GM21423 (cell line): ENCODE measurements at regions not wholly inside any gene's neighbourhood (a gene's known extent, or its start where the extent isn't known, plus 50 kb on each side); places are given as distances from the start of the nearest gene placed in this dataset.

ENCODE experiments used
- ATAC-seq: cut with Tn5 transposase; IDR thresholded peaks from one replicate; pipeline ENCODE4 v1.9.1; 2021; ENCODE audit warnings: mild to moderate bottlenecking, moderate library complexity; ENCODE audit not compliant: unreplicated experiment

DNA sequence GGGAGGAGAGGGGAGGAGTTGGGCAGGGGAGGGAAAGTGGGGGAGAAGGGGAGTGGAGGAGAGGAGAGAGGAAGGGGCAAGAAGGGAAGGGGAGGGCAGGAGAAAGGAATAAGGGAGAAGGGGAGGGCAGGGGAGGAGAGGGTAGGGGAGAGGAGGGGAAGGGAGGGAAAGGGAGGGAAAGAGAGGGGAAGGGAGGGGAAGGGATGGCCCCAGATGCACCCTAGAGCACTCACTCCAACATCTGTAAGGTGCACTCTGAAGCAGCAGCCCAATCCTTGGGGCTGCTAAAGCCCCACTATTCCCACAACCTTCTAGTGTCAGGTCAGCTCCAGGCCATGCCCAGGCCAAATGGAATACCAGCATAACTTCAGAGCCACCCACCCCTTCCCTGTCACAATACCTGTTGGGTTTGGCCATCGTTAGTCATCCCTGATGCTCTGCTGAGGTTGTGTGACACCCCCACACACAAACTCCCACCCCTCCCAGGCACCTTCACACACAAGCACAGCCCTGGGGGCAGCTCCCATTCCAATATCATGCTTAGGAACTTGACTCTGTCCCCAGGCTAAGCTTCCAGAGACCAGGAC is 55.7 kb upstream of the PKDCC start:
- no peak for ATAC-seq

DNA sequence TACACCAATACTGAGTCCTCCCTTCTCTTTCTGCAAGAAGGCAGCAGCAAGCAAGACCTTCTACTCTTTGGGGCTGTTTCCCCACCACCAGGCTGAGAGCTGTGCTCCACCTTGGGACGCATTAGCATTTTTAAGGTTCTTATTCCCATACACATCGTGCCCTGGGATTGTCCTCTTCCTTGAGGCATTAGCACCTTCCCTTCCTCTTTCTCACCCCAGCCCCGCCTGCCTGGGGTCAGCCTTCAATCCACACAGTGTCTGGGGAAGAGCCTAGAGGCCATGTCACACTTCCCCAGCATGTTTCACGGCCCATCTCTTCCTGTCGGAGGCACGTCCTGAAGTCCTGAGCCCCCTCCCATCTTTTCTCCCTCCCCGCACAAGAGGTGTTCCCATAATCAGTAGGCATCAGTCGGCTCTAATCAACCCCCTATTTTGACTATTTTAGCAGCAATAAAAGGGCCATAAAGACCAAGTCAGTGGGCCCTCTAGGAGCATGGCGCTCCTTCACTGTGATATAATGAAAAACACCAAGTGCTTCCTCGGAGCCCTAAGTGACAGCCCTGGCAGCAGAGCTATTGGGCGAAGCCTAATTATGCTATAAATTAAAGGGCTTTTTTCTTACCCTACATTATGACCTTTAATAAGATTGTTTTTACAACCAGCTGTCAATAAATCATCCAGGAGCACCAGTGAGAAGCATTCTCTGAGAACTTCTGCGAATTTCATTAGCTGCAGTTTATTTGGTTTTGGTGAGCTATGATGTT is 55.0 kb upstream of the PKDCC start:
- ATAC-seq, result no peak

DNA sequence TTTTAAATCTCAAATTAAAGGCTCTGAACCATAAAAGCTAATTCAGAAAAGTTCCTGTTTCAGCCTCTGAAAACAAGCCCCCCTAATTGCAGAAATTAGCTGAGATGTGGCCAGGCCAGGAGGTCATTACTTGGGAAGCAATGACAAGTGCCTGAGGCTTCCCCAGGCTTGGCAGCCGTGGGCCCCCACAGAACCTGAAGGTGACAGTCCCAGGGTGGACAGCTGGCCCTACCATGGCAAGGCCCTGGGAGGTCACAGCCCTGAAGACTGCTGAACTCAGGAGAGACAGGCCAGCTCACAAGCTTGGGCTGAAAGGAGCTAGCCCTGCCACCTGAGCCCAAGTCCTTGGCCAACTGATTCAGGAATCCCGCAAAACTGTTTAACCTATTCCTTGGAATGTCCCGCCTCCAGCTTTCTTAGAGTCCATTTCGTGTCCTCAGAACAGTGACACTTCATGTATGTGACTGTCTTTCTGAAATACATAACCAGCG is 54.3 kb upstream of the PKDCC start:
- ATAC-seq, result no peak

DNA sequence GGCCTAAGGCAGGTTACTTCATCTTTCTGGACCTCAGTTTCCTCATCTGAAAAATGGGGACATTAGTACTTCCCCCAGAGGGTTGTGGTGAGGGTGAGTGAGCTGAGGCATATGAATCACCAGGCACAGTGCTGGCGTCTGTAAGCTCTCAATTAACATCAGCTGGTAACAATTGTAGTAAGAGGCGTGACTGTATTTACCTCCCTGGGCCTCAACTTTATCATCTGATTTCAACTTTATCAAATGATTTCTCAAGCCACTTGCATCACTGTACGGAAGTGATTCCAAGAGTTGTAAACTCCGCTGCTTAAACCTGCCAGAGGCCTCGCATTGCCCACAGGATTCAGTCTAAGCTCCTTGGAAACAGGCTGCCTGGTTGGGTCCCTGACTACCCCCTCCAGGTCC is 53.6 kb upstream of the PKDCC start:
- ATAC-seq, result no peak

DNA sequence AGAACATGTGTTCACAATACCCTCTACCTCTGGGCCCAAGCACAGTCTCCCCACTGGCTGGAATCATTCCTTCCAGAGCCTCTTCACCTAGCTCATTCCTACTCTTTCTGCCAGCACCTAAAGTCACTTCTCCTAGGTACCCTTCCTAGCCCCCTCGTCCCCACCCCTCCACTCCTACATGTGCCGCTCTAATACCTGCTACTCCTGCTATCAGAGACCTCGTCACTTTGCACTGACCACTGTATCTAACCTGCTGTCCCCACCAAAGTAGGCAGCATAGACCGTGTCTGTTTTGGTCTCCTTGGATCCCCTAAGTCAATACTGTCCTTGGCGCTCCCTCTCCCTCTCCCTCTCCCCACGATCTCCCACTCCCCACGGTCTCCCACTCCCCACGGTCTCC is 53.2 kb upstream of the PKDCC start:
- no peak for ATAC-seq

DNA sequence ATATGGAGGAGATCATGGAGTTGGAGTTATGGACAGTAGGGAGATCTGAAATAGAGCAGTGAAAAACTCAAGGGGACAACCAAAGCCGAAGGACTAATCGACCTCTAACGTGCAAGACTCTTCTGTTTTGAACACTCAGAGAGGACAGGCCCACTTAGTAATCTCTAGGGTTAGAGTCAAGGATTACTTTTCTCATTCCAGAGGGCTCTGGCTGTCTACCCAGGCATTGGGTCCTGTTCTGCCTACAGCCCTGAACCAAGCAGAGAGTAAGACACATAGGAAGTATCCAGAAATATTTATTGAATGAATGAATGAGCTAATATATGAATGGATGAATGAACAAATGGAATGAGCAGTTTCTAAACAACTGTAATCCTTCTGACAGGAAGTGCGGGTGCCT is 50.3 kb upstream of the PKDCC start:
- ATAC-seq, result no peak
